Forelimb muscle (tissue), 1 donor: ENCODE measurements at regions not wholly inside any gene's neighbourhood (a gene's known extent, or its start where the extent isn't known, plus 50 kb on each side); places are given as distances from the start of the nearest gene placed in this dataset.

Experiments used
- DNase-seq: peaks from one replicate; pipeline ENCODE4 v3.0.0-alpha.2; 2013; ENCODE audit warnings: low read depth

DNA sequence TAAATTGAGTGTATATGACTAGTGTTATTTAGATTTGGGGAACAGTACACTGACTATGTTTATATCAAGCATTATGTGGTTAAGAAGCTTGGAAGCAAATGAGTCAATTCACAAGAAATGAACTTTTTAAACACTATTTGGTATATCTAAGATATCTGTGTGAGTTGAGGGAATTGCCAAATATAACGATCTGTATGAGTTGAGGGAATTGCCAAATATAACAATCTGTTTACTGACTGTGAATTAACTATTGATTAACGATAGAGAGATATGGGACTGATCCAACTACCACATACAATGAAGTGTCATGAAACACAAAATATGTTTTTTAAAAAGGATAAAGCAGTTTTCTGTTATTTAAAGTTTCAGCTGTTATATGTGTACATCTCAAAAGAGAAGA is 301.4 kb downstream of the TENT4A start:
- DNase-seq, result no peak

GRCh38 chr5:7015586-7016256 is 302.5 kb downstream of the TENT4A start:
- DNase-seq, result no peak

DNA sequence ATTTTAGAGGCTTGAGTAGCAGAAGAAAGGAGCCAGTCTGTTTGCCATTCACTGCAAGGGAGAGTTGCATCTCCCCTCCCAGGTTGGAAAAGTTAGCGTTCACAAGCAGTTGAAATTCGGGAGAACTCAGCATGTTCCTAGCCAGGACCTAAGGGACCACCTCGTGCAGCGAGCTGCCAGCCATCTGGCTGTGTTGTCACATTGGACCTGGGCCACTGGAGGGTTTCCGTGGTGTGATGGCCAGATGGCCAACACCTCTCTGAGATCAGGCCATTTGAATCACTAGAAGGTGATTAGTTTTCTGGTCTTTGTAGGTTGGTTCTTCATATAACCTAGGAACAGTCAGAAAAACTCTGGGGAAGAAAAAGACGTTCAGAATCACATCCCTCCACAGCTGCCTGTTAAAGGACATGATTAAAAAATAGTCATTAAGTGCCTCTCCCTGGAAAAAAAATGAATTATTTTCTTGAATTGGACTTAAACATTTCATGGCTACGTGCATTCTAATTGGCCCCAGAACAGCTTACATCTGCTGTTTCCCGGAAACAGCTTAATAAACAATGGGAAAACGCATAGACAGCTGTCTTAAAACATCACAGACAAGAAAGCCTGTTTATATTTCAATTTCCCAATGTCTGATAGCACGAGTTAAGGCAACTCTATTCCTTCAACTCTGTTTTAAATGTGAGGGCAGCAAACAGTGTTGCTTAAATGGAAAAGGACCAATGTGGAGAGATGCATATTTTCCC is 303.9 kb downstream of the TENT4A start:
- DNase-seq, result no peak

DNA sequence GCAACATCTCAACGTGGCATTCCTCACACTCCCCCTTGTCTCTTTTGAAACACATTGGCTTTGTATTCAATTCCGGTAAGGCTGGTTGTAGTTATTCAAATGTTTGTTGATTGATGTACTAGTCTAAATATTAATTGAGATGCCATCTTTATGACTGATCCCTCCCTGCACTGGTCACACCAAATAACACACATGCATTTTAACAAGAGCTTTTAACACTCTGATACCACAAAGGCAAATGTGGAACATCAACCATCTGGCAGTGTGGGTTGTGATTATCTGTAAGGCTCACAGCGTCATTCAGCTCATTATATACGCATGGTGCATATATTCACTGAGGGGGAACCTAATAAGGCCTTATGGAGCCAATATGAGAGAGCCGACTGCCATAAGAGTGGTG is 305.0 kb downstream of the TENT4A start:
- DNase-seq, result no peak

DNA sequence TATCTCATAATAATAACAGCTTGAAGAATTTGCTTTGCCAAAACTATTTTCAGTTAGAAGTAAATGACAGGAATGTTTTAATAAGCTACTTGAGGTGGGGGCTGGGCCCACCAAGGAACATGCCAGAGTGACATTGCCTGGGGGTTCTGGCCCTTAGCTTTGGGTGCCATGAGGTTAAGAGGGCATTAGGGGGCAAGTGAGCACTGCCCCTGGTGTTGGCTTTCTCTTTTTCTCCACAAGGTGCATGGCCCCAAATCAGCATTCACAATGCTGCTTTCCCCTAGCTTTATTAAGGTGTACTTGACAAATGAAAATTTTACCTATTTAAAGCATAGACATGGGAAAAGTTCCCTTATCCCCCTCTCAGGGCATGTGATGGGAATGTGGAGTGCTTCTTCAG is 305.4 kb downstream of the TENT4A start:
- no peak for DNase-seq

DNA sequence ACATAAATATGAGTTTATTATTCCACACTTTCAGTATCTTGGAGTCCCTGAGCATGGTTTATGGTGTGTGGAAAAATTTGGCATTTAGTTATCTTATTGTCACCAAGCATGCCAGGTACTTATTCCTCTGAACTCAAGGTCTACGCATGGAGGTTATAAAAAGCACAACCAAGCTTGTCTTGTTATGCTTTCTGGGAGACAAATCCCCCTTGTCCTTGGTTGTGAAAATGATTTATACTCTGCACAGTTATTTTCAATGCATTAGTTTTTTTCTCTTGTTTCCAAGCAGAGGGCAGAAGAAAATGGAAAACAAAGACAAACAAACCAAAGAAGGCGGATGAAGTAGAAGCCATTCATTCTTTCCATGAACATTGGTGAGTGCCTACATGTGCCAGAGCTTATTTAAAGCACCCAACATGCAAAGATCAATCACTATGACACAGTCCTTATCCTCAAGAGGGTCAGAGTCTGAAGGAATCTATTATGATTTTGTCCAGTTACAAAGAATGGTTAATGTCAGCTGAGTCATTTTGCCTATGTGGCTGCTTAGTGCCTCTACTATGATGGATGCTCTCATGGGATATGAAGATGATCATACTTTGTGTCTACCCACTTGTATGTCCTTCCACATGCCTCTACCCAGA is 323.1 kb downstream of the TENT4A start:
- DNase-seq, result no peak

GRCh38 chr5:7039074-7039473 is 325.8 kb downstream of the TENT4A start:
- no peak for DNase-seq

DNA sequence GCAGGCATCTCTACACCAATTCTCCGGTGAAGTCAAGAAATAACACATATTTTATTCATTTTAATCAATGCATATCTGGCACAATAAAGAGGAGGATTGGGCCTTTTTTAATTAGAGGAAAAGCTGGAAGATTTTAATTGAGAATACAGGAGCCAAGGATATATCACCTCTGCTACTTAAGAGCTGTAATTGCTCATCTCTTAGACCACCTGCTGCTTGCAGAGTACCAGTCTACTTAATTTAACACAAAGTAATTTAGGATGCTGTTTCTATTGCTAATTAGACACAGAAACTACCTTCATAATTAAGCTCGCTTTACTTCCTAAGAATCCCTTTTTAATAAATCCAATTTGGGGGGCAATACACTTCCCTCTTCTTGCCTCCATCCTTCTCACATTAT is 326.9 kb downstream of the TENT4A start:
- DNase-seq, result no peak

- no peak for DNase-seq
Observed at GRCh38 chr5:7043797-7044196, 330.6 kb downstream of the TENT4A start.

GRCh38 chr5:7047511-7048261 is 334.5 kb downstream of the TENT4A start:
- no peak for DNase-seq

DNA sequence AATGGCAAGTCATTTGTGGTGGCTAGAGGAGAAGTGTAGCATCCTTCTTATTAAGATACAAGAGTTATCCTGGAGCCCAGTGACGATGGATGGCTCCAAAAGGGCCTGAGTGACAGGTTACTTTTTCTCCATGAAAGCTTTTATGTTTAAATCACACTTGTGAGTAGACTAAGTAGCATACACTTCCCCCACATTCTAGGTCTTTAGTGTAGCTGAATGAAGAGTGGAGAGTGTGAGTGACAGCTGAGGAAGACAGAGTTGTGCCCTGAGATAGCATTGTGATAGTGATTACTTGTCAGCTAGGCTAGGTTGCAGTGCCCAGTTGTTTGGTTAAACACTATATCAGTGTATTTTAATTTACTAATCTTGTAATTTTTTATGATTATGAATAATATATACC is 337.8 kb downstream of the TENT4A start:
- no peak for DNase-seq

DNA sequence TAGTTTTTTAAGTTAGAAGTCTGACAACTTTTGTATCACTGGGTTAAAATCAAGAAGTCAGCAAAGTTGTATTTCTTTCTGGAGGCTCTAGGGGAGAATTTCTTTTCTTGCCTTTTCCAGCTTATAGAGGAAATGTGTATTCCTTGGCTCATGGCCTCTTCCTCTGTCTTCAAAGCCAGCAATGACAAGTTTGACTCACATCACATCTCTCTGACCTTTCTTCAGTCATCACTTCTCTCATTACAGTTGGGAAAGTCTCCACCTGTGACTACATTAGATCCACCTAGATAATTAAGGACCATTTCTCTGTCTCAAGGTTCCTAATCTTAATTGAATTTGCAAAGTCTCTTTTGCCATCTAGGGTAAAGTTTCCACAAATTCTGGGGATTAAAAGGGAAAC is 339.9 kb downstream of the TENT4A start:
- no peak for DNase-seq

GRCh38 chr5:7053528-7054209 is 340.4 kb downstream of the TENT4A start:
- no peak for DNase-seq

- no peak for DNase-seq
Observed at GRCh38 chr5:7066471-7067235, 329.3 kb upstream of the ADCY2 start.

DNA sequence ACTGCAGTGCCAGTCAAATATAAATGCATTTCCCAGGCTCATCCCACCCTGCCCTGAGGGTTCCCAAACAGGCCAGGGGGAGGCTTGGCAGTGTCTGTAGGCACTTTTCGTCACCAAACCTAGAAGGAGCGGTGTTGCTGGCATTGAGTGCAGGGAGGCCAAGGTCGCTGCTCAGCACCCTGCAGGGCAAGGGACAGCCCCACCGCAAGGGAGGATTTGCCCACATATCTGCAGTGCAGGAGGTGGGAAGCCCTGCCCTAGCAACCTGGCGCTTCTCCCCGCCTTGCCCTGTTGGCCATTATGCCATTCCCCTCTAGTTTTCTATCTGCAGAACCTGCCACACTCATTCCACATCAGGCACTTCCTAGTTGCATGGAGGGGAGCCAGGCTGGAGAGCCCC is 327.8 kb upstream of the ADCY2 start:
- no peak for DNase-seq

GRCh38 chr5:7068899-7069298 is 327.0 kb upstream of the ADCY2 start:
- no peak for DNase-seq

GRCh38 chr5:7072188-7072587 is 323.8 kb upstream of the ADCY2 start:
- no peak for DNase-seq

- no peak for DNase-seq
Observed at GRCh38 chr5:7073666-7074065, 322.3 kb upstream of the ADCY2 start.

DNA sequence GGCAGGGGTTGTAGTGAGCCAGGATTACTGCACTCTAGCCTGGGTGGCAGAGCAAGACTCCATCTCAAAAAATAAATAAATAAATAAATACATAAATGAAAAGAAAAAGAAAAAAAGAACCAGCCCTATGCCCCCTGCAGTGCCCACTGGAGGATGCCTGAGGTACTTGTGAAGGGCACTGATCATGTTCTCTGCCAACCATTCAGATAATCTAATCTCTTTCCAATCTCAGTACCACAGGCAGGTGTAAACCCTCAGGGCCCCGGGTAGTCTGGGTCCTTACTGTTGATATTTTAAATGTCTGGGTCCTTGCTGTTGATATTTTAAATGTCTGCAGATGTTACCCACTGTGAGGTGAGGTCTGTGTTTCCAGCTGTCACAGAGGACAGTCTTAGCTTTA is 321.8 kb upstream of the ADCY2 start:
- no peak for DNase-seq

DNA sequence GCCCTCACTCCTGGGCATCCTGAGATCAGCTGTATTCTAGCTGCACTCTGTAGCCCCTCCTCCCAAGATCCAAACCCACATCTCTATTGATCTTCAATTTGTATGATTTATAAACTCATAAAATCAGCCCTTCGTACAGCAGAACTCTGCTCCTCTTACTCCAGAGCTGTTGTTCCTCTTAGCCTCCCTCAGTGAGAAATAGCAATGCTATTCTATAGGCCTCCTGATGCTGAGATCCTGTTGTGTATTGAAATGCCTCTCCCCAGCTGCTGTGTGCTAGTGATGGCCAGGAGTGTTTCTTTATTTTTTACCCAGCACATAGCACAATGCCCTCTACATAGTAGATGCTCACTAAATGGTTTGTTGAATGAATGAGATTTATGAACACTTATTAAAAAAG is 320.5 kb upstream of the ADCY2 start:
- no peak for DNase-seq

DNA sequence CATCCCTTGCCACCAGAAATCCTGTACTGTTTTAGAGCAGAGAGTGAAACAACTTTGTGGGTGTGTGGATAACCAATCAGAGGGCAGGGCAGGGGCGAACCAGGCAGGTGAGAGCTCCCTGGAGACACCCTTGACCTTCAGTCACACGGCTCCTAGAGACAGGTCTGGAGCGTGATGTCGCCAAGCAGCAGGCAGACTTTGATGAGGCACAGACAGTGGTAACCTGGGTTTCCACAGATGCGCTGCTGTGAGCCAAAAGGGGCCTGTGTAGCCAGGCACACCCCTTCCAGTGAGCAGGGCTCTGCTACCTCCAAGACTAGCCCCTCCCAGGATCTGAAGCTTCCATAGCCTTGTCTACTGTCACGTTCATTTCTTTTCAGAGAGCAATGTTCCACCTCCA is 317.8 kb upstream of the ADCY2 start:
- DNase-seq, result no peak
